ENCODE measurements at regions not wholly inside any gene's neighbourhood (a gene's known extent, or its start where the extent isn't known, plus 50 kb on each side); places are given as distances from the start of the nearest gene placed in this dataset.
A peak's percentile ranks its signal among the peaks of the same experiment; 100 is the strongest.

DNA sequence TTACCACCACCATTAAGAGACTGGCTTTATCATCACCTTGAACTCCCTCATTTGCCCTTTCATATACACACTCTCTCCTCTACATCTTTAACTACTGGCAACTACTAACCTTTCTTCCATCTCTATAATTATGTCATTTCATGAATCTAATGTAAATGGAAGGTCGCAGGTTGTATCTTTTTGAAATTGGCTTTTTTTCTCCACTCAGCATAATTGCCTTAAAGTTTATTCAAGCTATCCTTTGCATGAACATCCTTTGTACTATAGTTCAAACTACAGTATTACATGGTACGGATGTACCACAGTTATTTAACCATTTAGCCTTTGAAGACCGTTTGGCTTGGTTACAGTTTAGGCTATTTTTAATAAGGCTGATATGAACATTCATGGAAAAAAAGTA lies 129.5 kb upstream of the ZNF804A start:
- Histone ChIP-seq H3K36me3 (no peaks in the 10 kb centered on the region), H3K27ac (no peak overlapping the region), H3K4me3 (no peak overlapping the region), H3K27me3 (no peaks in the 10 kb centered on the region), H3K4me1 (no peaks in the 10 kb centered on the region), H3K9me3 (no peaks in the 10 kb centered on the region)
- DNase-seq: no peak
- TF ChIP-seq CTCF (IDR thresholded peaks at IDR 0.05): no peak
- no peak for TF ChIP-seq POLR2A (IDR thresholded peaks at IDR 0.05)

DNA sequence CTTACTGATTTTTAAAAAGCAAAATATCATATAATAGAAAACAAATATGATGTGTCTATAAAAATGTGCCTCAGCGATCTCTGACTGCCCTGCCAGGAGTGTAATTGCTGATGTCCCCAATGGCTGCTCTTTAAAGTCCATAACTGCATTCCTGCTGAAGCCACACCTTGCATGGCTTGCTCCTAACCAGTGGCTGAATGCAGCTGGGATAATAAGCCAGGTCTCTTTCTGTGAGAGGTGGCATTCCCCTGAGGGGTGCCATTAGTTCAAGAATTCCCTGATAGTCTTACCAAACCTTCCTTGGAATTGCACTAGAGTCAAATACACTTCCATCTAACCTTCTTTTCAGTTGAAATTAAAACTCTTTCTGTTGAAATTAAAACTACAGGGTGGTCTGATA lies 125.8 kb upstream of the ZNF804A start:
- Histone ChIP-seq H3K27me3 (no peaks in the 10 kb centered on the region), H3K4me3 (no peak overlapping the region), H3K36me3 (no peaks in the 10 kb centered on the region), H3K27ac (no peak overlapping the region), H3K9me3 (no peaks in the 10 kb centered on the region), H3K4me1 (no peaks in the 10 kb centered on the region)
- TF ChIP-seq POLR2A (IDR thresholded peaks at IDR 0.05): no peak
- no peak for DNase-seq

GRCh38 chr2:184481865-184482264 lies 116.5 kb upstream of the ZNF804A start:
- Histone ChIP-seq H3K9me3 (no peaks in the 10 kb centered on the region), H3K36me3 (no peaks in the 10 kb centered on the region), H3K27ac (peak overlapping the region in 1 of 4 donors; percentile 18), H3K4me3 (no peak overlapping the region), H3K27me3 (no peaks in the 10 kb centered on the region), H3K4me1 (no peaks in the 10 kb centered on the region)
- DNase-seq: no peak
- TF ChIP-seq POLR2A (IDR thresholded peaks at IDR 0.05): no peak
- TF ChIP-seq CTCF (IDR thresholded peaks at IDR 0.05): no peak

- TF ChIP-seq POLR2A (IDR thresholded peaks at IDR 0.05): no peak
- TF ChIP-seq CTCF (IDR thresholded peaks at IDR 0.05): no peak
- DNase-seq: no peak
- Histone ChIP-seq H3K4me1 (no peaks in the 10 kb centered on the region), H3K27me3 (no peaks in the 10 kb centered on the region), H3K9me3 (no peaks in the 10 kb centered on the region), H3K36me3 (no peaks in the 10 kb centered on the region), H3K27ac (no peak overlapping the region), H3K4me3 (no peak overlapping the region)
Measured at GRCh38 chr2:184498936-184499335, 99.4 kb upstream of the ZNF804A start.

- no peak for DNase-seq
- H3K27me3 ChIP-seq: no peaks in the 10 kb centered on the region
- no peak overlapping the region for H3K27ac ChIP-seq
- H3K36me3 ChIP-seq: no peaks in the 10 kb centered on the region
- TF ChIP-seq CTCF (IDR thresholded peaks at IDR 0.05) (no peak), POLR2A (IDR thresholded peaks at IDR 0.05) (no peak)
- no peaks in the 10 kb centered on the region for H3K9me3 ChIP-seq
- no peaks in the 10 kb centered on the region for H3K4me1 ChIP-seq
- H3K4me3 ChIP-seq: no peak overlapping the region
Measured at GRCh38 chr2:184504252-184504651, 94.1 kb upstream of the ZNF804A start.

GRCh38 chr2:184507254-184507653 lies 91.1 kb upstream of the ZNF804A start:
- no peak for TF ChIP-seq CTCF (IDR thresholded peaks at IDR 0.05)
- TF ChIP-seq POLR2A (IDR thresholded peaks at IDR 0.05): no peak
- Histone ChIP-seq H3K27me3 (no peaks in the 10 kb centered on the region), H3K4me1 (no peaks in the 10 kb centered on the region), H3K4me3 (no peak overlapping the region), H3K36me3 (no peaks in the 10 kb centered on the region), H3K9me3 (no peaks in the 10 kb centered on the region), H3K27ac (no peak overlapping the region)
- DNase-seq: no peak

Measured in Peyer's patch (tissue), 4 donors.